Smooth muscle cell (in vitro differentiated cells): ENCODE measurements at regions not wholly inside any gene's neighbourhood (a gene's known extent, or its start where the extent isn't known, plus 50 kb on each side); places are given as distances from the start of the nearest gene placed in this dataset.

Experiments
- DNase-seq: peaks from one replicate; lab custom pipeline; 2025; ENCODE audit not compliant: unreplicated experiment; lab: John Stamatoyannopoulos, UW
- H2AFZ ChIP-seq: fragments of 200-600 bp; sonication (generic); 2 replicates; pipeline ENCODE4 v1.6.0; 2016; ENCODE audit warnings: antibody characterized with exemption, low read depth, mild to moderate bottlenecking
- H3F3A ChIP-seq: fragments of 200-600 bp; sonication (generic); 2 replicates; pipeline ENCODE4 v1.6.0; 2017; ENCODE audit warnings: antibody characterized with exemption, low read depth
- H3K27ac ChIP-seq: fragments of 200-600 bp; sonication (generic); 2 replicates; pipeline ENCODE4 v1.5.1; 2016; ENCODE audit warnings: low read depth, mild to moderate bottlenecking
- H3K27me3 ChIP-seq: fragments of 200-600 bp; sonication (generic); 2 replicates; pipeline ENCODE4 v1.6.1; 2016; ENCODE audit warnings: low read depth, mild to moderate bottlenecking
- H3K36me3 ChIP-seq: fragments of 200-600 bp; sonication (generic); 2 replicates; pipeline ENCODE4 v1.5.1; 2016; ENCODE audit warnings: low read depth
- H3K4me1 ChIP-seq: fragments of 200-600 bp; sonication (generic); 2 replicates; pipeline ENCODE4 v1.5.1; 2016; ENCODE audit warnings: low read depth
- H3K4me2 ChIP-seq: fragments of 200-600 bp; sonication (generic); 2 replicates; pipeline ENCODE4 v1.6.0; 2016; ENCODE audit warnings: mild to moderate bottlenecking
- H3K4me3 ChIP-seq: fragments of 200-600 bp; sonication (generic); 2 replicates; pipeline ENCODE4 v1.5.1; 2016; ENCODE audit warnings: mild to moderate bottlenecking
- H3K79me2 ChIP-seq: fragments of 200-600 bp; sonication (generic); 2 replicates; pipeline ENCODE4 v1.6.0; 2016; ENCODE audit warnings: low read depth, mild to moderate bottlenecking
- H3K9ac ChIP-seq: fragments of 200-600 bp; sonication (generic); 2 replicates; pipeline ENCODE4 v1.6.0; 2016; ENCODE audit warnings: low read depth
- H3K9me3 ChIP-seq: fragments of 200-600 bp; sonication (generic); replicated peaks from 2 replicates; pipeline ENCODE4 v1.5.1; 2016; ENCODE audit warnings: low read depth
- H4K20me1 ChIP-seq: fragments of 200-600 bp; sonication (generic); 2 replicates; pipeline ENCODE4 v1.6.0; 2016; ENCODE audit warnings: low read depth
- CTCF ChIP-seq: fragments of 200-600 bp; sonication (generic); IDR thresholded peaks from 2 replicates; pipeline ENCODE4 v1.5.1; 2017; ENCODE audit warnings: borderline replicate concordance, mild to moderate bottlenecking, antibody characterized with exemption; ENCODE audit not compliant: insufficient read depth, poor library complexity, severe bottlenecking
- WGBS: methylation state at CpG from one replicate; pipeline ENCODE4 v1.1.7; 2016; ENCODE audit warnings: low lambda C conversion rate; 5-methylcytosine and 5-hydroxymethylcytosine counted together

DNA sequence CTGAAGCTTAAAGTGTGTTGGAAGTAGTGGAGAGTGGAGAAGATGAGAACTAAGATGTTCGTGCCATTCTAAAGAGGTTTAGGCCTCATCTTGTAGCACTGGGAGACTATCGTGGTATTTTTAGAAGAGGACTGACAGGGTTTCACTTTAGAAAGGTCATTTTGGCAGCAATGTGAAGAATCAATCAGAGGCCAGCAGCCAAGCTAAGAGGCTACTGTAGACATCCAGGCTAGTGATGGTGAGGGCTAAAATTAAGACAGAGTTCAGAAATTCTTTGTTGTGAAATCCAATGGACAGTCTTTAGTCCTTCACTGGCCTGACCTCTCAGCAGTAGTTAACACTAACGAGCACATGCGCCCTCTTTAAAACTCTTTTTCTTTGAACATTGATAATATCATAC lies 288.2 kb downstream of the TBL1XR1 start:
- Histone ChIP-seq H3K79me2 (no peaks in the 10 kb centered on the region), H3K4me1 (no peaks in the 10 kb centered on the region), H4K20me1 (no peaks in the 10 kb centered on the region), H3K27ac (no peak overlapping the region), H3K9ac (no peak overlapping the region), H3K9me3 (no peaks in the 10 kb centered on the region), H3F3A (no peaks in the 10 kb centered on the region), H3K27me3 (no peaks in the 10 kb centered on the region), H2AFZ (no peak overlapping the region), H3K36me3 (no peaks in the 10 kb centered on the region), H3K4me3 (no peak overlapping the region), H3K4me2 (no peak overlapping the region)
- WGBS = 97% methylated on average over 4 of the region's 4 CpGs
- no peak for DNase-seq
- TF ChIP-seq CTCF = no peak

- Histone ChIP-seq H2AFZ (no peak overlapping the region), H3K27ac (no peak overlapping the region)
These were observed 291.0 kb downstream of the TBL1XR1 start for GRCh38 chr3:176906046-176906905.

GRCh38 chr3:176905331-176905730 lies 292.0 kb downstream of the TBL1XR1 start:
- no peak for TF ChIP-seq CTCF
- Histone ChIP-seq H3K27me3 (no peaks in the 10 kb centered on the region), H3K4me3 (no peak overlapping the region), H2AFZ (no peak overlapping the region), H3K4me1 (peaks cover 3% of the 10 kb centered on the region), H3K79me2 (no peaks in the 10 kb centered on the region), H3K27ac (no peak overlapping the region), H3F3A (no peaks in the 10 kb centered on the region), H3K9ac (no peak overlapping the region), H3K9me3 (no peaks in the 10 kb centered on the region), H3K4me2 (no peak overlapping the region), H3K36me3 (no peaks in the 10 kb centered on the region), H4K20me1 (no peaks in the 10 kb centered on the region)
- no peak for DNase-seq
- 74% methylated on average over 1 of the region's 1 CpG for WGBS

More at GRCh38 chr3:176906046-176906905, 291.0 kb downstream of the TBL1XR1 start:
- DNase-seq = no peak
- no peaks in the 10 kb centered on the region for H4K20me1 ChIP-seq
- TF ChIP-seq CTCF = no peak
- no peaks in the 10 kb centered on the region for H3K27me3 ChIP-seq
- peaks cover 3% of the 10 kb centered on the region for H3K4me1 ChIP-seq
- H3K9ac ChIP-seq = no peak overlapping the region
- no peak overlapping the region for H3K4me2 ChIP-seq
- H3F3A ChIP-seq = no peaks in the 10 kb centered on the region
- no peaks in the 10 kb centered on the region for H3K36me3 ChIP-seq
- no peaks in the 10 kb centered on the region for H3K79me2 ChIP-seq
- no peaks in the 10 kb centered on the region for H3K9me3 ChIP-seq
- WGBS = 86% methylated on average over 5 of the region's 5 CpGs
- no peak overlapping the region for H3K4me3 ChIP-seq

DNA sequence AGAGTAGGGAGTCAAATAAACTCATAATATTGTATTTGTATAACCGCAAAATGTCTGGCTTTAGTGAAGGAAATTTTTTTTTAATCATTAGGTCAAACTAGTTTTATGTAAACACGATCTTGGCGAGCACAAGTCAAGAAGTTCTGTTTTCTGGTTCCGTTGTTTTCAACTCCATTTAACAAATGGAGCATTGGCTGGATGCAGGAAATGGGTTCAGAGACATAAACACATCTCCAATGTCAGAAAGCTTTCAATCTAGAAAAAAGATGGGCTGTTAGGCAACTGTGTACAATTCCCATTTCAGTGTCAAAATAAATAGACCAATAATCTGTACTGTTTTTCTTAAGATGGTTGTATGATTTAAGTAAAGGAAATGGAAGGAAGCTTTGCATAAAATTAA lies 292.8 kb downstream of the TBL1XR1 start:
- H3K79me2 ChIP-seq = no peaks in the 10 kb centered on the region
- H3K9ac ChIP-seq = no peak overlapping the region
- no peaks in the 10 kb centered on the region for H3K36me3 ChIP-seq
- no peak overlapping the region for H3K4me2 ChIP-seq
- no peaks in the 10 kb centered on the region for H3K27me3 ChIP-seq
- no peak overlapping the region for H3K4me3 ChIP-seq
- H4K20me1 ChIP-seq = no peaks in the 10 kb centered on the region
- no peak for TF ChIP-seq CTCF
- no peak for DNase-seq
- 94% methylated on average over 4 of the region's 4 CpGs for WGBS
- H3K27ac ChIP-seq = no peak overlapping the region
- H3K9me3 ChIP-seq = no peaks in the 10 kb centered on the region
- H3K4me1 ChIP-seq = peaks cover 3% of the 10 kb centered on the region
- no peaks in the 10 kb centered on the region for H3F3A ChIP-seq
- no peak overlapping the region for H2AFZ ChIP-seq
